Retina (tissue), 1 donor: ENCODE measurements at regions not wholly inside any gene's neighbourhood (a gene's known extent, or its start where the extent isn't known, plus 50 kb on each side); places are given as distances from the start of the nearest gene placed in this dataset.

Experiments
- DNase-seq: peaks from one replicate; pipeline ENCODE4 v3.0.0-alpha.2; 2016

DNA sequence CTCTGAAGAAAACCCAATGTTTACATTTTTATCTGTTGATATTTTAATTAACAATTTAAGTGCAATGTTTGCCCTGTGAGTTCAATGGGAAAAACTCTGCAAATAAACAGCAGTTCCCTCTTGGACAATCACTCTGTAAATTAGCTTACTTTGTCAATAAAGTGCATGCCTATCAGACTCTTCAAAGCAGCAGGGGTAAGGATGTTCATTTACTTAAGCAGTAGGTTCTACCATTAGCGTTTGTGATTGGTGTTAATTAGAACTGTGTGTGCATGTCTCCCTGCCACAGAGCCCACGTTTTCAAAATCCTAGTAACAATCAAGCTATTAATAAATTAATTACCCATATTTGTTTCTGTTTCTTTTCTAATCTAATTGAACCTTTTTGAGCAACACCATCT, 1921.6 kb upstream of the WWC1 start:
- DNase-seq = no peak

DNA sequence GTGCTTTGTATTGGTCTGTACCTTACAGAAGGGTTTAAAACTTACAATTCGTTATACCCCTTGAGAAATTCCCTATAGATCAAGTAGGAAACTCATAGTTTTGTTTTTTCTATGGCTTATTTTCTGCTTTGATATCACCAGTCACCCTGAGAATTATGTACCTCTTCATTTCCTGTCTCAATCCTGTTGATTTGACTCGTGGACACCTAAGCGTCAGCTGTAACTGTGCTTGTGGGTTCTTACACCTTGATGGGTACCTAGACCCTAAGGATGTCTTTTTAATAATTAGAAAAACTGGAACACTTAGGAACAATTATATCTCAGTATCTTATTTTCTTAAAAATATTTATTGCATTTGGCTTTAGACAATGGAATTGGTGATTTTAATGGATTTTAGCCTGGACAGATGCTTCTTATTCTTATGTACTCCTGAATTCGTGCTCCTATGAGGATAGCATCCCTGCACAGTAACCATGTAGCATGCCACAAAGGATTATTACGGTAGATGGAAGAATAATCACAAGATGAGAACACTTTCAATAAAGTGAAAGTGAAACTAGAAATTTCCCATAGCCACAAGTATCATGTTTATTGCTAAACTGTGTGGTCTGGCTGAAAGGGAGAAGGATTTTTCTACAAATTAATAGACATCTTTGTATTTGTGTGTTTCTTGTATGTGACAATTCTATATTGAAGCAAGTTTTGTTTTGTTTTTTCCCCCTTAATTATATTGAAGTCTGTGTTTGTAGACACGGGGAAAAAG, 1920.3 kb upstream of the WWC1 start:
- DNase-seq = no peak

- DNase-seq = no peak
These were observed 1917.6 kb upstream of the WWC1 start for GRCh38 chr5:166373817-166374216.

DNA sequence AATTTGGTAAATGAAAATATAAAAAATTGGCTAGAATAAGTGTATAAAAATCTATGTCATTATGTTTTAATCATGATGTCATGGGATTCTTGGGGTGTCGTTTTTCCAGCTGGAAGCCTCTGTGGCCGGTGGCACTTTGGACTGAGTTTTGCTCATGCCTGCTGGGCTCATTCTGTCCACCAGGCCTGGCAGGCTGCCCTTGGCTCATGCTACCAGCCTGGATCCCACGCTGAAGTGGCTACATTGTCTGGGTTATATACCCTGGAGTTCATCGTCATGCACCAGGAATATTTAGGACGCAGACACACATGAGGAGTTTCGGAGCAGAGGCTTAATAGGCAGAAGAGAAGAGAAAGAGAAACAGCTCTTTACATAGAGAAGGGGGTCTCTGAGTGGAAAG, 1913.7 kb upstream of the WWC1 start:
- DNase-seq = no peak

- no peak for DNase-seq
These were observed 1911.9 kb upstream of the WWC1 start for GRCh38 chr5:166379517-166379916.

GRCh38 chr5:166382031-166382430, 1909.4 kb upstream of the WWC1 start:
- DNase-seq = no peak

- DNase-seq = no peak
These were observed 1893.3 kb upstream of the WWC1 start for GRCh38 chr5:166398131-166398530.

DNA sequence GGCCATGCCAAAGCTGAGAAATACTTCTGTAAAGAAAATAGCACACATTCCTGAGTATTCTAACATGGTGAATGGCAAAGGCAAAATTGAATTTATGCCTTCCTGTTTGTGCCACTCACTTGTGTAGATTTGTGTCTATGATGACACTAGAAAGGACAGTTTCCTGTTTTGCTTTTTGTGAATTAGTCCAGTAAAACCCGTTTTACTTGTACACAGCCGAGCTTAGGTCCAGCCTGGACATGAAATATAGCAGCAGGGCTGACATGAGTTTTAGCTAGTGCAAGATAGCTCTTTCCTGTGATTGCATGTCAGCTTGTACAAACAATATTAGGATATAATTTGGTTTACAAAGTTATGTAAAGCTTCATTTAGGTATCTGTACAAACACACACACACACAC, 1891.7 kb upstream of the WWC1 start:
- no peak for DNase-seq

- DNase-seq = peak; percentile 21
These were observed 1890.1 kb upstream of the WWC1 start for GRCh38 chr5:166401391-166401790.

- peak; percentile 47 for DNase-seq
These were observed 1879.3 kb upstream of the WWC1 start for GRCh38 chr5:166412191-166412590.

GRCh38 chr5:166427211-166427610, 1864.2 kb upstream of the WWC1 start:
- DNase-seq = no peak

DNA sequence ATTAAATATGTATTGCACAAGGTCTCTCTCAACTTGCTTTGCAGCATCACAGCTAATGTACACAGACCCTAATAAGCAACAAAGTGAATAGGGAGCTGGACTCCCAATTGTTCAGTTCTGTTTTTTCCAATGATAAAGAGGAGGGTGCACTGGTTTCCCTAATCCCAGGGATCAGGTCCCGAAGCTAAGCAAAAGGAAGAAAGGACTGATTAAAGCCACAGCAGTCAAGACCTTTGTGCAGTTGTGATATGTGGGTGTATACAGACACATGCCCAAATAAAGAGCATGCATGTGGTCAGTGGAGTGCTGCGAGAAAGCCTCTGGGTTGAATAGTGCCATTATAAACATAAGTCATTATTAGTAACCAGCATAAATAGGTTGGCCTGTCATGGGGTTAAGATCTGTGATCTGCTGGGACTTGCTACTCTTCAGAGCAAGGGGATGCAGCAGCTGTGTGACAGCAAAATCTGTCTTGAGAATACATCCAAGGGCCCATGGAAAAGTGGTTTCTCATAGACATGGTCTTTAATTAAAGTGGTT, 1863.1 kb upstream of the WWC1 start:
- no peak for DNase-seq

DNA sequence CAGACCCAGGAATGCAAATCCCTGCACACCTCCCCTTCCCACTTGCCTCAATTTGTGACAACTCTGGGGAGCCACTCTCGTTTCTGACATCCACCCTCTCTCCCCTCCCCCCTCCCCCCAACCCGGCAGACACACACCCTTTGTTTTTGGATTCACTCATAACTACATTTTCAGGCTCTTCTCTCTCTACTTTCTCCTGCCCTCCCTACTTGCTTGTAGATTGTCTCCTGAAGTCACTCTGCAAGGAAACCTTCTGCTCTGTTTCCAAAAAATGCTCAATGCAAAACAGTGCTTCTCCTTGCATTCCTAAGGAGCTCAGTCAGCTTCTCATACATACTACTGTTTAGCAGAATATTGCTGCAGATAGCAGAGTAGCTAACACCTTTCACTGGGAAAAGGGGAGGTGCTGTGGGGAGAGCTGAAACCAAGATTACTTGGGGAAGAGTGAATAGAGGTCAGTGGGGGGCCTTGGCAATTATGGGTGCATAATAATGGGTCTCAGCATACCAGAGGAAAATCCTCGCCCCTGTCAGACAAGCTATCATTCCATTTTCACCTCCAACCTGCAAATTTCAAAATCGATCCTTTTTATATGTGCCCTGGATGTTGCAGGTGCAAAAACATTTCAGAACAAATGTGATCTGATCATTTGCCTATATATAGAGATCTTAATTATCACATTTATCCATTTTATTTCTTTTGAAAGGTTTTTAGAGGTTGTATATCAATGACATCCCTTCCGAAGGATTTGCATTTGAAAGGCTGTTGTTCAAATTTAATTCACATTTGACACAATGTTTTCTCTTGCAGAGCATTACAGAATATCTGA, 1860.7 kb upstream of the WWC1 start:
- DNase-seq = no peak

- DNase-seq = peak; percentile 16
These were observed 1860.0 kb upstream of the WWC1 start for GRCh38 chr5:166431456-166431855.

- no peak for DNase-seq
These were observed 1857.8 kb upstream of the WWC1 start for GRCh38 chr5:166433679-166434078.

- no peak for DNase-seq
These were observed 1854.6 kb upstream of the WWC1 start for GRCh38 chr5:166436872-166437271.

- no peak for DNase-seq
These were observed 1805.1 kb upstream of the WWC1 start for GRCh38 chr5:166486348-166486747.

DNA sequence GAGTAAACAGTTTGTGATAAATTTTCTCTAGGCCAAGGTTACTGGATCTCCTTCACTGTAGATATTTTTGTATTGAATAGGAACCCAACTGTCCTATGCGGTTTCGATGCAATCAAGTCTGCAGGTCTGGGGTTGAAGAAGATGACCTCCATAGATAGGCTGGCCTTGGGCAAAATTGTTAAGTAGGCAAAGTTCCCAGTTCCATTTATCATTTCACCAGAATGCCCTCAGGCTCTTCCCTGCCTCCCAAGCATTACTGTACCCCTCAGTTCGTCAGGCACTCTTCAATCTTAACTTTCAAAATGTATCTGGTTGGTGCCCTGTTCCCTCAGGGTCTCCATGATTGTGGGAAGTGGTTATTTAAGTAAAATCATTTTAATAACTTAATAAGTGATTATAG, 1802.9 kb upstream of the WWC1 start:
- no peak for DNase-seq

DNA sequence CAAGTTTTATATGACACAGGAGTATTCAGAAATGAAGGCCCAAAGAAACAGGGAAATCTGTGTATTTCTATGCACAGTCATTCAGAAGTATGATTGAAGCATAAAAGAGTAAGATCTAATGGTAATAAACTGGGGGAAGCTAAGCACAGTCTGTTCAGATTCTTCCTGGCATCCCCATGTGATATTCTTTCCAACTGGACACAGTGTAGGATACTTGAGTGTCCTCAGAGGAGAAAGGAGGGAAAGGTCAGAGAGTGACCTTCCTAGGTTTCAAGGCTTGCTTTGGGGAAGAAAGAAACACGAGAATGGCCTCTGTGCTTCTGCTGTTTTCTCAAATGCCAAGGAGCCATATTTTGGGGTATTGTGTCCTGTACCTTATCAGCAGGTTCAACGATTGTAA, 1798.4 kb upstream of the WWC1 start:
- DNase-seq = no peak

DNA sequence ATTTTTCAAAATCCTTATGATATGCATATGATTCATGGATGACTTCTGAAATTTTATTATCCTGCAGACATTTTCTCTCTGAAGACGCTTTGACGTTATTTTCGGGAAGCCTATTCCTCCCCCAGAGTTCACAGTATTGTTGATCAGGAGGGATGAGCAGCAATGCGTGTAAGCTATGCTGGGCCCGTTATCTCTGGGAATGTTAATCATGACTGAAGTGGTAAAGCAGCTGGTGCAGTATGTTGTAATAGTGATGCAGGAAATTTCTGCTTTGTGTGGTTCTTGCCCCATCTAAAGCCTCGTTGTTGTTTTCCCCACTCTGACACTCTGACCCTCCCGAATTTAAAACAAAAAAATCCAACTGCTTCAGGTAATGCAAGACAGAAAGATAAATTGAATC, 1797.8 kb upstream of the WWC1 start:
- no peak for DNase-seq

GRCh38 chr5:166497496-166498104, 1793.8 kb upstream of the WWC1 start:
- DNase-seq = no peak

- DNase-seq = no peak
These were observed 1791.8 kb upstream of the WWC1 start for GRCh38 chr5:166499447-166500240.

GRCh38 chr5:166503506-166503905, 1787.9 kb upstream of the WWC1 start:
- DNase-seq = no peak
